ENCODE measurements at regions not wholly inside any gene's neighbourhood (a gene's known extent, or its start where the extent isn't known, plus 50 kb on each side); places are given as distances from the start of the nearest gene placed in this dataset.

DNA sequence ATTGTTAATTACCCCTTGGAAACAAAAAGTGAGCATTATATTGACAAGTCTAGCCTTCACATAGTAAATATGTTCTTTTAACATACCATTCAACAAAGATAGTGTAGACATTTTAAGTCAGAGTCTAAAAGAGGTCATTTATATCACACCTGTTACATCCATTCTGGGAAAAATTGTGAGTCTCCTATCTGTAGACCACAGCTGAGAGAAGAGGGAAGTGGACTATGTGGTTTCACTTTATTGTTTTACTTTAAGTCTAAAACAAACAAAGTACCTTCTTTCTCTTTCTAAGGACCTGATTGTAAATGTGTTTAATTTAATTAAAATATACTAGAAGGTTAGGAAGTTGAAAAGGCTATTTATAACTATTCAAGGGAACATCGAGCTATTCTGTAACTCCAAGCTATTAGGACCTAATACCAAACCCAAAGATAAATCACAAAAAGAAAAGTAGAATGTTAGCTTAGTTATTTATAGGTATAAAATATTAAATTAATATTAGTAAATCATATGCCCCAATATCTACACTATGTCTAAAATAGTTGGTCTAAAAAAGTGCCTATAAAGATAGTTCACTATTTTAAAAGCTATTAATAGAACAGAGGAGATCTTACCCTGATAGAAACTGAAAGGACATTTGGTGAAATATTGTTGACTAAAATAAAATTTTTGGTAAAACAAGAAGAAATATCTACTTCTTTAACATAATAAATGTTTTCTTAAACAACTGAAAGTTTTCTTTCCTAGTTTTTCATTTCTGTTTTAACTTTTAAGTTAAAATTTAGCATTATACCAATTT lies 134.9 kb downstream of the TMEM167A start:
- TF ChIP-seq POLR2A (IDR thresholded peaks at IDR 0.05) (no peak), POLR2AphosphoS5 (IDR thresholded peaks at IDR 0.05) (no peak)
- TF ChIP-seq, protein P1, sequence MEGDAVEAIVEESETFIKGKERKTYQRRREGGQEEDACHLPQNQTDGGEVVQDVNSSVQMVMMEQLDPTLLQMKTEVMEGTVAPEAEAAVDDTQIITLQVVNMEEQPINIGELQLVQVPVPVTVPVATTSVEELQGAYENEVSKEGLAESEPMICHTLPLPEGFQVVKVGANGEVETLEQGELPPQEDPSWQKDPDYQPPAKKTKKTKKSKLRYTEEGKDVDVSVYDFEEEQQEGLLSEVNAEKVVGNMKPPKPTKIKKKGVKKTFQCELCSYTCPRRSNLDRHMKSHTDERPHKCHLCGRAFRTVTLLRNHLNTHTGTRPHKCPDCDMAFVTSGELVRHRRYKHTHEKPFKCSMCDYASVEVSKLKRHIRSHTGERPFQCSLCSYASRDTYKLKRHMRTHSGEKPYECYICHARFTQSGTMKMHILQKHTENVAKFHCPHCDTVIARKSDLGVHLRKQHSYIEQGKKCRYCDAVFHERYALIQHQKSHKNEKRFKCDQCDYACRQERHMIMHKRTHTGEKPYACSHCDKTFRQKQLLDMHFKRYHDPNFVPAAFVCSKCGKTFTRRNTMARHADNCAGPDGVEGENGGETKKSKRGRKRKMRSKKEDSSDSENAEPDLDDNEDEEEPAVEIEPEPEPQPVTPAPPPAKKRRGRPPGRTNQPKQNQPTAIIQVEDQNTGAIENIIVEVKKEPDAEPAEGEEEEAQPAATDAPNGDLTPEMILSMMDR (IDR thresholded peaks at IDR 0.05): no peak

All from upper lobe of left lung (tissue), 4 donors.